ENCODE measurements at regions not wholly inside any gene's neighbourhood (a gene's known extent, or its start where the extent isn't known, plus 50 kb on each side); places are given as distances from the start of the nearest gene placed in this dataset.

- no peak for TF ChIP-seq CTCF (IDR thresholded peaks at IDR 0.05; ENCODE audit: low read depth, low read length)
- in situ Hi-C loops (cut with HindIII; ENCODE audit: low sequenced_read_pairs), result no loop called here
- no peak for DNase-seq (ENCODE audit: low read depth, low spot score)
- no peak overlapping the region for H3K4me3 ChIP-seq (ENCODE audit: low read depth, low read length)
Measured at GRCh38 chr18:51789871-51790270, 550.1 kb upstream of the DCC start.

DNA sequence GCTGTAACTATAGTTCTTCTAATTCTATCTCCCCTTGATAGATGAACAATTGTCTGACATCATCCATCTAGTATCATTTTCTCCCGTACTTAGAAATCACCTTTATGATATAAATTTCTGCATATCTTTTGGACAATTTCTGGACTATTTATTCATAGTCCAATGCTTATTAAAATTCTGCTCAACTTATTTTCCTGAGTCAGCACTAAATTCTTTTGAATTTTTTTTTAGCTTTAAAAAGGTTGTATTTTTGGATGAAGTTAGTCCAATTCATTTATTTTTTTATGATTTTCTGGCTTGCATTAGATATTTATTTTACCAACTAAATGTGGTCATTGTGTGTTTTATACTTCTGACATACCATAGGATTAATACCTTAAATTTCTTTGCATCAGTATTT, 538.5 kb upstream of the DCC start:
- in situ Hi-C loops (cut with HindIII; ENCODE audit: low sequenced_read_pairs), result no loop called here
- no peak overlapping the region for H3K4me3 ChIP-seq (ENCODE audit: low read depth, low read length)
- TF ChIP-seq CTCF (IDR thresholded peaks at IDR 0.05; ENCODE audit: low read depth, low read length), result no peak
- DNase-seq (ENCODE audit: low read depth, low spot score), result no peak

GRCh38 chr18:51802569-51803428, 537.2 kb upstream of the DCC start:
- H3K4me3 ChIP-seq (ENCODE audit: low read depth, low read length), result no peak overlapping the region
- no peak for DNase-seq (ENCODE audit: low read depth, low spot score)
- TF ChIP-seq CTCF (IDR thresholded peaks at IDR 0.05; ENCODE audit: low read depth, low read length), result no peak
- in situ Hi-C loops (cut with HindIII; ENCODE audit: low sequenced_read_pairs), result no loop called here

DNA sequence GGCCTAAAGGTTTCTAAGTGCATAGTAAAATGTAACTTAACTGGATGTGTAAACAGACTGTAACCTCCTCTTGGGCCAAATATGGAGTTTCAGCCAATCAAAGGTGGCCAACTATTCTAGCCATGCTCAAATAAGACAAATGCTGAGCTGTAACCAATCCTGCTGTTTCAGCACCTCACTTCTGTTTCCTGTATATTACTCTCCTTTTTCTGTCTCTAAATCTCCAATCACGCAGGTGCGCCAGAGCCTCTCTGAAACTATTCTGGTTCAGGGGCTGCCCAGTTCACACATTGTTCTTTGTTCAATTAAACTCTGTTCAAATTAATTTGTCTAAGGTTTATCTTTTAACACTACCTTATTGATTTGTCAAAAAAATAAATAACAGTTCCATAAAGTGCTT, 532.7 kb upstream of the DCC start:
- TF ChIP-seq CTCF (IDR thresholded peaks at IDR 0.05; ENCODE audit: low read depth, low read length), result no peak
- DNase-seq (ENCODE audit: low read depth, low spot score), result no peak
- in situ Hi-C loops (cut with HindIII; ENCODE audit: low sequenced_read_pairs), result no loop called here
- H3K4me3 ChIP-seq (ENCODE audit: low read depth, low read length), result no peak overlapping the region

DNA sequence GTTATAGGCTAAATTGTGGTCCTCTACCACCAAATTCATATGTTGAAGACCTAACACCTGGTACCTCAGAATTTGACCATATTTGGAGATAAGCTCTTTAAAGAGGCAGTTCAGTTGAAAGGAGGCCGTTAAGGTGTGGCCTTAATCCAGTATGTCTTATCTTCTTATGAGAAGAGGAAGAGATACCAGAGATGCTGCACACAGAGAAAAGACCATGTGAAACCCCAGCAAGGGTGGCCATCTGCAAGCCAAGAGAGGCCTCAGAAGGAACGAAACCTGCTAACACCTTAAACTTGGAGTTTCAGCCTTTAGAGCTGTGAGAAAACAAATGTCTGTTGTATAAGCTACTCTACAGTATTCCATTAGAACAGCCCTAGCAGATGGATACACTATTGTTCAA, 528.1 kb upstream of the DCC start:
- no peak for DNase-seq (ENCODE audit: low read depth, low spot score)
- in situ Hi-C loops (cut with HindIII; ENCODE audit: low sequenced_read_pairs), result no loop called here
- TF ChIP-seq CTCF (IDR thresholded peaks at IDR 0.05; ENCODE audit: low read depth, low read length), result no peak

GRCh38 chr18:51813740-51814139, 526.3 kb upstream of the DCC start:
- H3K4me3 ChIP-seq (ENCODE audit: low read depth, low read length), result no peak overlapping the region
- in situ Hi-C loops (cut with HindIII; ENCODE audit: low sequenced_read_pairs), result no loop called here
- no peak for DNase-seq (ENCODE audit: low read depth, low spot score)
- TF ChIP-seq CTCF (IDR thresholded peaks at IDR 0.05; ENCODE audit: low read depth, low read length), result no peak

More for the DNA sequence above, 528.1 kb upstream of the DCC start:
- H3K4me3 ChIP-seq (ENCODE audit: low read depth, low read length), result no peak overlapping the region
